ACHN (cell line): ENCODE measurements at regions not wholly inside any gene's neighbourhood (a gene's known extent, or its start where the extent isn't known, plus 50 kb on each side); places are given as distances from the start of the nearest gene placed in this dataset.
"Not testable (repeated sequence)": the region's sequence is repeated elsewhere in the genome, so short reads cannot be mapped to it uniquely, and the experiment has no call there.

Experiments used
- DNase-seq: peaks from one replicate; pipeline ENCODE4 v3.0.0-alpha.2; 2015
- in situ Hi-C: cut with HindIII; loops from 2 replicates; pipeline ENCODE4 v1.10.0; 2017; ENCODE audit warnings: low sequenced_read_pairs, low pct_ligation_motif_present, low pct_unique_long_range_greater_than_20kb

GRCh38 chr6:147664092-147664491, 155.6 kb downstream of the SAMD5 start:
- in situ Hi-C loops: no loop called here
- DNase-seq: no peak

GRCh38 chr6:147666255-147666654, 157.8 kb downstream of the SAMD5 start:
- in situ Hi-C loops: no loop called here
- DNase-seq: no peak

GRCh38 chr6:147667082-147667481, 158.6 kb downstream of the SAMD5 start:
- no peak for DNase-seq
- in situ Hi-C loops: no loop called here

GRCh38 chr6:147674099-147674498, 165.6 kb downstream of the SAMD5 start:
- in situ Hi-C loops: no loop called here
- no peak for DNase-seq

GRCh38 chr6:147674794-147675193, 166.3 kb downstream of the SAMD5 start:
- no peak for DNase-seq
- in situ Hi-C loops: no loop called here

GRCh38 chr6:147675281-147675680, 166.8 kb downstream of the SAMD5 start:
- no peak for DNase-seq
- in situ Hi-C loops: no loop called here

- in situ Hi-C loops: no loop called here
- DNase-seq: no peak
These were observed 168.2 kb downstream of the SAMD5 start for GRCh38 chr6:147676495-147677199.

GRCh38 chr6:147677647-147678046, 169.2 kb downstream of the SAMD5 start:
- no peak for DNase-seq
- in situ Hi-C loops: no loop called here

GRCh38 chr6:147678253-147678652, 169.8 kb downstream of the SAMD5 start:
- in situ Hi-C loops: no loop called here
- DNase-seq: no peak

GRCh38 chr6:147684906-147685305, 176.4 kb downstream of the SAMD5 start:
- no peak for DNase-seq
- in situ Hi-C loops: no loop called here

- no peak for DNase-seq
- in situ Hi-C loops: no loop called here
These were observed 180.9 kb downstream of the SAMD5 start for GRCh38 chr6:147689398-147689797.

- in situ Hi-C loops: no loop called here
- DNase-seq: no peak
These were observed 183.0 kb downstream of the SAMD5 start for GRCh38 chr6:147691446-147691845.

- in situ Hi-C loops: no loop called here
- no peak for DNase-seq
These were observed 184.7 kb downstream of the SAMD5 start for GRCh38 chr6:147693181-147693580.

- DNase-seq: peak; percentile 9
- in situ Hi-C loops: not testable (repeated sequence)
These were observed 186.1 kb downstream of the SAMD5 start for GRCh38 chr6:147694556-147694955.

- no peak for DNase-seq
- in situ Hi-C loops: no loop called here
These were observed 187.3 kb downstream of the SAMD5 start for GRCh38 chr6:147695819-147696218.

GRCh38 chr6:147699140-147699539, 190.7 kb downstream of the SAMD5 start:
- DNase-seq: no peak
- in situ Hi-C loops: no loop called here

- in situ Hi-C loops: no loop called here
- DNase-seq: peak; percentile 53
These were observed 191.1 kb downstream of the SAMD5 start for GRCh38 chr6:147699637-147700036.

GRCh38 chr6:147700436-147701209, 192.1 kb downstream of the SAMD5 start:
- in situ Hi-C loops: no loop called here
- no peak for DNase-seq

GRCh38 chr6:147704691-147705090, 196.2 kb downstream of the SAMD5 start:
- in situ Hi-C loops: no loop called here
- no peak for DNase-seq

- in situ Hi-C loops: no loop called here
- DNase-seq: no peak
These were observed 199.0 kb downstream of the SAMD5 start for GRCh38 chr6:147707524-147707923.
